ENCODE measurements at regions not wholly inside any gene's neighbourhood (a gene's known extent, or its start where the extent isn't known, plus 50 kb on each side); places are given as distances from the start of the nearest gene placed in this dataset.

DNA sequence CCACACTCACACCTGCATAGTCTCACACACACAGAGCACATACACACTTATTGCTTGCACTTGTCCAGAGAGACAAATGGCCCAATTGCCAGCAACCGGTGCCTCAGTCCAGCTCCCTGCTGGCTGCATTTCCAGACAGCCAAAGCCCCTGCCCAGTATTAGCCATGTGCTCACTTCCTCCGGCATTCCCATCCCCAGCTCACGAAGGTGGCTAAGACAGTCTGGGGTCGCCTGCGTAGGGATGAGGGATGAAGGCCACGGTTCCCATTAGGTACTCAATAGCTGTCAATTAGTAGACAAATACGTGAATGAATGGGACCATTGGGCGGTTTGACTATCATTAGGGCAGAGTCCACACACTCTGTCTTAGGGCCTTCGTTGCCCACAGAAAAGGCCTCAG, 146.8 kb upstream of the EGLN3 start:
- 51% methylated on average over 9 of the region's 9 CpGs for WGBS (ENCODE audit: low lambda C conversion rate)
- CTCF ChIA-PET (ENCODE audit: low intra/inter-chr PET ratio, low total read pairs): interaction anchor here (1.2 to 5.3 kb wide), 5 partner anchors 133 to 258 kb away, joined by 3 to 92 read pairs (median 13); no protein-coding TSS in a partner anchor
- Histone ChIP-seq H3K9ac (ENCODE audit: insufficient read depth, low read depth, low read length) (no peak overlapping the region), H2AFZ (ENCODE audit: low read length) (peak overlapping the region; percentile 0), H4K20me1 (ENCODE audit: insufficient read depth, low read length) (no peaks in the 10 kb centered on the region), H3K27ac (ENCODE audit: extremely low read length, insufficient read depth, low read length) (no peak overlapping the region), H3K36me3 (replicated peaks in 1 of 2; ENCODE audit: control insufficient read depth in 1 of 2, insufficient read depth in 2 of 2, low read length in 2 of 2) (no peaks in the 10 kb centered on the region), H3K4me3 (replicated peaks in 1 of 3; ENCODE audit: insufficient read depth in 1 of 3, low read depth in 2 of 3, low read length in 3 of 3) (no peak overlapping the region), H3K9me3 (ENCODE audit: low read length) (no peaks in the 10 kb centered on the region), H3K4me2 (ENCODE audit: low read depth, low read length) (peak overlapping the region; percentile 45), H3K4me1 (ENCODE audit: insufficient read depth, low read length) (peaks cover 22% of the 10 kb centered on the region), H3K79me2 (ENCODE audit: insufficient read depth, low read length) (no peaks in the 10 kb centered on the region), H3K27me3 (ENCODE audit: control insufficient read depth in 1 of 2, insufficient read depth in 2 of 2, low read length in 2 of 2) (peaks cover 0 to 33% of the 10 kb centered on the region in 2 experiments; a peak in 2 of 5 replicates)
- in situ Hi-C loops (cut with HindIII; ENCODE audit: extremely low pct_ligation_motif_present, low pct_unique_long_range_greater_than_20kb): no loop called here
- DNase-seq (ENCODE audit: low spot score) (no peak), ATAC-seq (peak; percentile 32), FAIRE-seq (no peak)
- BruUV-seq (replicated peaks): no TSS peak
- POLR2A ChIA-PET: interaction anchor here (1.2 to 3.2 kb wide), 4 partner anchors 16 to 257 kb away, joined by 3 to 18 read pairs (median 4); no protein-coding TSS in a partner anchor
- intact Hi-C loops (cut with micrococcal nuclease; ENCODE audit: unreplicated experiment): loop anchor here (1.0 to 10.0 kb wide), 10 partner anchors 35 to 1523 kb away; partner anchors contain the start of gene EGLN3
- 0 out of 2 replicates have a peak, but pooled peaks have one; percentile 5 for TF ChIP-seq ZNF891 (CRISPR knock-in tag; IDR thresholded peaks at IDR 0.05)
- TF ChIP-seq ZNF737 (CRISPR knock-in tag; IDR thresholded peaks at IDR 0.05; ENCODE audit: borderline replicate concordance): peak; percentile 28; the same call in 1 of the 2 replicates
- no peak for TF ChIP-seq ZC3H4 (CRISPR knock-in tag; IDR thresholded peaks at IDR 0.05; ENCODE audit: borderline replicate concordance)
- TF ChIP-seq, protein P1, sequence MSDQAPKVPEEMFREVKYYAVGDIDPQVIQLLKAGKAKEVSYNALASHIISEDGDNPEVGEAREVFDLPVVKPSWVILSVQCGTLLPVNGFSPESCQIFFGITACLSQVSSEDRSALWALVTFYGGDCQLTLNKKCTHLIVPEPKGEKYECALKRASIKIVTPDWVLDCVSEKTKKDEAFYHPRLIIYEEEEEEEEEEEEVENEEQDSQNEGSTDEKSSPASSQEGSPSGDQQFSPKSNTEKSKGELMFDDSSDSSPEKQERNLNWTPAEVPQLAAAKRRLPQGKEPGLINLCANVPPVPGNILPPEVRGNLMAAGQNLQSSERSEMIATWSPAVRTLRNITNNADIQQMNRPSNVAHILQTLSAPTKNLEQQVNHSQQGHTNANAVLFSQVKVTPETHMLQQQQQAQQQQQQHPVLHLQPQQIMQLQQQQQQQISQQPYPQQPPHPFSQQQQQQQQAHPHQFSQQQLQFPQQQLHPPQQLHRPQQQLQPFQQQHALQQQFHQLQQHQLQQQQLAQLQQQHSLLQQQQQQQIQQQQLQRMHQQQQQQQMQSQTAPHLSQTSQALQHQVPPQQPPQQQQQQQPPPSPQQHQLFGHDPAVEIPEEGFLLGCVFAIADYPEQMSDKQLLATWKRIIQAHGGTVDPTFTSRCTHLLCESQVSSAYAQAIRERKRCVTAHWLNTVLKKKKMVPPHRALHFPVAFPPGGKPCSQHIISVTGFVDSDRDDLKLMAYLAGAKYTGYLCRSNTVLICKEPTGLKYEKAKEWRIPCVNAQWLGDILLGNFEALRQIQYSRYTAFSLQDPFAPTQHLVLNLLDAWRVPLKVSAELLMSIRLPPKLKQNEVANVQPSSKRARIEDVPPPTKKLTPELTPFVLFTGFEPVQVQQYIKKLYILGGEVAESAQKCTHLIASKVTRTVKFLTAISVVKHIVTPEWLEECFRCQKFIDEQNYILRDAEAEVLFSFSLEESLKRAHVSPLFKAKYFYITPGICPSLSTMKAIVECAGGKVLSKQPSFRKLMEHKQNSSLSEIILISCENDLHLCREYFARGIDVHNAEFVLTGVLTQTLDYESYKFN (CRISPR knock-in tag; conservative IDR thresholded peaks at IDR 0.05): no peak
- no peak for TF ChIP-seq ZBTB7B (CRISPR knock-in tag; IDR thresholded peaks at IDR 0.05)
- TF ChIP-seq KLF6 (CRISPR knock-in tag; IDR thresholded peaks at IDR 0.05): no peak
- no peak for TF ChIP-seq SRSF4 (IDR thresholded peaks at IDR 0.05; ENCODE audit: low read depth, low read length, poor library complexity, severe bottlenecking)
- TF ChIP-seq, protein P2, sequence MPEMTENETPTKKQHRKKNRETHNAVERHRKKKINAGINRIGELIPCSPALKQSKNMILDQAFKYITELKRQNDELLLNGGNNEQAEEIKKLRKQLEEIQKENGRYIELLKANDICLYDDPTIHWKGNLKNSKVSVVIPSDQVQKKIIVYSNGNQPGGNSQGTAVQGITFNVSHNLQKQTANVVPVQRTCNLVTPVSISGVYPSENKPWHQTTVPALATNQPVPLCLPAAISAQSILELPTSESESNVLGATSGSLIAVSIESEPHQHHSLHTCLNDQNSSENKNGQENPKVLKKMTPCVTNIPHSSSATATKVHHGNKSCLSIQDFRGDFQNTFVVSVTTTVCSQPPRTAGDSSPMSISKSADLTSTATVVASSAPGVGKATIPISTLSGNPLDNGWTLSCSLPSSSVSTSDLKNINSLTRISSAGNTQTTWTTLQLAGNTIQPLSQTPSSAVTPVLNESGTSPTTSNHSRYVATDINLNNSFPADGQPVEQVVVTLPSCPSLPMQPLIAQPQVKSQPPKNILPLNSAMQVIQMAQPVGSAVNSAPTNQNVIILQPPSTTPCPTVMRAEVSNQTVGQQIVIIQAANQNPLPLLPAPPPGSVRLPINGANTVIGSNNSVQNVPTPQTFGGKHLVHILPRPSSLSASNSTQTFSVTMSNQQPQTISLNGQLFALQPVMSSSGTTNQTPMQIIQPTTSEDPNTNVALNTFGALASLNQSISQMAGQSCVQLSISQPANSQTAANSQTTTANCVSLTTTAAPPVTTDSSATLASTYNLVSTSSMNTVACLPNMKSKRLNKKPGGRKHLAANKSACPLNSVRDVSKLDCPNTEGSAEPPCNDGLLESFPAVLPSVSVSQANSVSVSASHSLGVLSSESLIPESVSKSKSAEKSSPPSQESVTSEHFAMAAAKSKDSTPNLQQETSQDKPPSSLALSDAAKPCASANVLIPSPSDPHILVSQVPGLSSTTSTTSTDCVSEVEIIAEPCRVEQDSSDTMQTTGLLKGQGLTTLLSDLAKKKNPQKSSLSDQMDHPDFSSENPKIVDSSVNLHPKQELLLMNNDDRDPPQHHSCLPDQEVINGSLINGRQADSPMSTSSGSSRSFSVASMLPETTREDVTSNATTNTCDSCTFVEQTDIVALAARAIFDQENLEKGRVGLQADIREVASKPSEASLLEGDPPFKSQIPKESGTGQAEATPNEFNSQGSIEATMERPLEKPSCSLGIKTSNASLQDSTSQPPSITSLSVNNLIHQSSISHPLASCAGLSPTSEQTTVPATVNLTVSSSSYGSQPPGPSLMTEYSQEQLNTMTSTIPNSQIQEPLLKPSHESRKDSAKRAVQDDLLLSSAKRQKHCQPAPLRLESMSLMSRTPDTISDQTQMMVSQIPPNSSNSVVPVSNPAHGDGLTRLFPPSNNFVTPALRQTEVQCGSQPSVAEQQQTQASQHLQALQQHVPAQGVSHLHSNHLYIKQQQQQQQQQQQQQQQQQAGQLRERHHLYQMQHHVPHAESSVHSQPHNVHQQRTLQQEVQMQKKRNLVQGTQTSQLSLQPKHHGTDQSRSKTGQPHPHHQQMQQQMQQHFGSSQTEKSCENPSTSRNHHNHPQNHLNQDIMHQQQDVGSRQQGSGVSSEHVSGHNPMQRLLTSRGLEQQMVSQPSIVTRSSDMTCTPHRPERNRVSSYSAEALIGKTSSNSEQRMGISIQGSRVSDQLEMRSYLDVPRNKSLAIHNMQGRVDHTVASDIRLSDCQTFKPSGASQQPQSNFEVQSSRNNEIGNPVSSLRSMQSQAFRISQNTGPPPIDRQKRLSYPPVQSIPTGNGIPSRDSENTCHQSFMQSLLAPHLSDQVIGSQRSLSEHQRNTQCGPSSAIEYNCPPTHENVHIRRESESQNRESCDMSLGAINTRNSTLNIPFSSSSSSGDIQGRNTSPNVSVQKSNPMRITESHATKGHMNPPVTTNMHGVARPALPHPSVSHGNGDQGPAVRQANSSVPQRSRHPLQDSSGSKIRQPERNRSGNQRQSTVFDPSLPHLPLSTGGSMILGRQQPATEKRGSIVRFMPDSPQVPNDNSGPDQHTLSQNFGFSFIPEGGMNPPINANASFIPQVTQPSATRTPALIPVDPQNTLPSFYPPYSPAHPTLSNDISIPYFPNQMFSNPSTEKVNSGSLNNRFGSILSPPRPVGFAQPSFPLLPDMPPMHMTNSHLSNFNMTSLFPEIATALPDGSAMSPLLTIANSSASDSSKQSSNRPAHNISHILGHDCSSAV (CRISPR knock-in tag; IDR thresholded peaks at IDR 0.05; ENCODE audit: borderline replicate concordance): no peak
- no peak for TF ChIP-seq ZNF703 (CRISPR knock-in tag; IDR thresholded peaks at IDR 0.05; ENCODE audit: borderline replicate concordance)
- TF ChIP-seq, protein P3, sequence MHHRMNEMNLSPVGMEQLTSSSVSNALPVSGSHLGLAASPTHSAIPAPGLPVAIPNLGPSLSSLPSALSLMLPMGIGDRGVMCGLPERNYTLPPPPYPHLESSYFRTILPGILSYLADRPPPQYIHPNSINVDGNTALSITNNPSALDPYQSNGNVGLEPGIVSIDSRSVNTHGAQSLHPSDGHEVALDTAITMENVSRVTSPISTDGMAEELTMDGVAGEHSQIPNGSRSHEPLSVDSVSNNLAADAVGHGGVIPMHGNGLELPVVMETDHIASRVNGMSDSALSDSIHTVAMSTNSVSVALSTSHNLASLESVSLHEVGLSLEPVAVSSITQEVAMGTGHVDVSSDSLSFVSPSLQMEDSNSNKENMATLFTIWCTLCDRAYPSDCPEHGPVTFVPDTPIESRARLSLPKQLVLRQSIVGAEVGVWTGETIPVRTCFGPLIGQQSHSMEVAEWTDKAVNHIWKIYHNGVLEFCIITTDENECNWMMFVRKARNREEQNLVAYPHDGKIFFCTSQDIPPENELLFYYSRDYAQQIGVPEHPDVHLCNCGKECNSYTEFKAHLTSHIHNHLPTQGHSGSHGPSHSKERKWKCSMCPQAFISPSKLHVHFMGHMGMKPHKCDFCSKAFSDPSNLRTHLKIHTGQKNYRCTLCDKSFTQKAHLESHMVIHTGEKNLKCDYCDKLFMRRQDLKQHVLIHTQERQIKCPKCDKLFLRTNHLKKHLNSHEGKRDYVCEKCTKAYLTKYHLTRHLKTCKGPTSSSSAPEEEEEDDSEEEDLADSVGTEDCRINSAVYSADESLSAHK (CRISPR knock-in tag; IDR thresholded peaks at IDR 0.05; ENCODE audit: borderline replicate concordance): no peak

Measured in HepG2 (cell line).